H7 (cell line): ENCODE measurements at regions not wholly inside any gene's neighbourhood (a gene's known extent, or its start where the extent isn't known, plus 50 kb on each side); places are given as distances from the start of the nearest gene placed in this dataset.

Experiments used
- DNase-seq: peaks from one replicate; pipeline ENCODE4 v3.0.0; 2012
- H3K27me3 ChIP-seq: 2 replicates; pipeline ENCODE4 v1.6.0; 2011; ENCODE audit warnings: mild to moderate bottlenecking, low read length; ENCODE audit not compliant: control insufficient read depth, insufficient read depth
- H3K36me3 ChIP-seq: replicated peaks from 2 replicates; pipeline ENCODE4 v1.5.1; 2011; ENCODE audit warnings: low read length; ENCODE audit not compliant: control insufficient read depth, insufficient read depth
- H3K4me3 ChIP-seq: 2 replicates; pipeline ENCODE4 v1.5.1; 2011; ENCODE audit warnings: low read depth, mild to moderate bottlenecking, control low read depth, low read length, moderate library complexity; ENCODE audit not compliant: insufficient read depth

DNA sequence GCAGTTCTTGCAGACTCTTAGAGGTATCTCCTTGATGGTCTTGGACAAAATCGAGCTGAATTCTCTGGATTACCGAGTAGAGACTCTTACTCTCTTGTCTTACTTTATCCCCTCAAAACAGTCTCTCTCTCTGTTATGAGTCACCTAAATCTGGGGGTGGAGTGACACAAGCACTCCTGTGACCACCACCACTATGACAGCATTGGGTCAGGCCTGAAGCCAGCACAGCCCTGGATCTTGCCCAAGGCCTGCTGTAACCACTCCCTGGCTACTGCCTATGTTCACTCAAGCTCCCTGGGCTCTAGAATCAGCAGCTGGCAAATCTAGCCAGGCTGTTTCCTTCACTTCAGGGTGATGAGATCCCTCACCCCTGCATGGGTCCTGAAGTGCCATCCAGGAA lies 662.5 kb downstream of the LUZP2 start:
- Histone ChIP-seq H3K36me3 (no peaks in the 10 kb centered on the region), H3K4me3 (no peak overlapping the region), H3K27me3 (no peaks in the 10 kb centered on the region)
- no peak for DNase-seq

DNA sequence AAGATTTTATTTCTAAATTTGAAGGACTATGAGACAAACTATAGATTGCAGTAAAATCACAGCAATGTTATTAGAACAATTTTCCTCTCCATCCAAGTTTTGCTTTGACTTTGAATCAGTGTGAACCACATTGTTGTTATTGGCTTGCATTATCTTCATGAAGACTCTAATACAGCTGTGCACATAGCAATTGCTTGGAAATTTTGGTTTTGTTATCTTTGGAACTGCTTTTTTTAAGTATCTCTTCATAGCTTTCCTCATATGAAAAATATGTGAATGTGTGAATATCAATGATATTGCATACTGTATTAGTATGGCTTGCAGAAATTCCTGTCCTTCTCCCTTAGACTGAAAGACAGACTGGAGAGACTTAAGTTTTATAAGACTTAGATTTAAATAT lies 666.6 kb downstream of the LUZP2 start:
- H3K4me3 ChIP-seq = no peak overlapping the region
- H3K27me3 ChIP-seq = no peaks in the 10 kb centered on the region
- DNase-seq = no peak
- H3K36me3 ChIP-seq = no peaks in the 10 kb centered on the region

DNA sequence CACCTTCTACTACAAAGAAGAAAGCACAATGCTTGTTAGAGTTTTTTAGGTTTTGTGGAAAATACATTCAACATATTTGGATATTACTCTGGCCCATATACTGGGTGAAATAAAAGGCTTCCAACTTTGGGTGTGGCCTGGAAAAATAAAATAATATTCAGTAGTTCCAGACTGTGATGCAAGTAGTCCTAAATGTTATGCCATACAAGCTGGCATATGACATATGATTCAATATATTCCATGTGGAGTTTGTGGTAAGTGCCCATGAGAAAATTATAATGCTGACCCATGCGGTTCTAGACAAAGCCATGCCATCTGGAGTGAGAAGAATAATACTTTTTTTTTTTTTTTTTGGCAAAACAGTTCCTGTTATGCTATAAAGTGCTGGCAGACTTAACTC lies 683.3 kb downstream of the LUZP2 start:
- no peaks in the 10 kb centered on the region for H3K36me3 ChIP-seq
- no peak overlapping the region for H3K4me3 ChIP-seq
- no peak for DNase-seq
- H3K27me3 ChIP-seq = no peaks in the 10 kb centered on the region

DNA sequence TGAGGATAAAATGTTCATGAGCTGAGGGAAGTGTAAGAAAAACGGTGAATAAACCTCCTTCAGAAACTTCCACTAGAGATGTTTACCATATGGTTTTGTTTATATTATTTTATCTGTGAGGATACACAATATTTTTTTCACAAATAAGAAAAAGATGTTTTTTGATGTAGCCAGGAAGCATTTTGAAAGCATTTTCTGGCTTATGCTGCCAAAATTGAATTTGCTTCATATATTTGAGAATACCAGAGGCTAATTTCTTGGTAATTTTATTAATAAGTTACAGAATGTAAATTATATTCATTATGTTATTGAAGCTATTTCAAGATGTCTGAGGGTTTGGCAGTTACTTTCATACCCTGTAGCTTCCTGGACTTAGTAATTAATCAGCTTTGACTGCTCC lies 686.6 kb downstream of the LUZP2 start:
- Histone ChIP-seq H3K36me3 (no peaks in the 10 kb centered on the region), H3K27me3 (no peaks in the 10 kb centered on the region), H3K4me3 (no peak overlapping the region)
- DNase-seq = no peak

DNA sequence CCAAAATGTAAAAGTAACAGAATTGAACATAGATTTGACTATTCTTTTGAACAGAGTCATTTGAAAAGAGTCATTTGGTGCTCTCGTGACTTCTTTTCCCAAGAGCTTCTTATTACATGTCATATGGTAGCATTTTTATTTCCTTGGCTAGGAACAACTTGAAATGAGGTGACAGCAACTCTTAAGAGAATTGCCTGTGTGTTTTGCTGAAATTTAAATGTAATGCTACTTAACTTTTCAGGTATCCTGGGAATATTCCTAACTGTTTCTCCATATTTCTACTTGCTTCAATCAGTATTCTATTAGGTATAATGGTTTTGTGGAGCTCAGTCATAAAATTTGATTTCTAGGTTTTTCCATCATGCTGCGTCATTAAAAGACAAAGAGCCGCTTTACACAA lies 700.7 kb downstream of the LUZP2 start:
- DNase-seq = no peak

DNA sequence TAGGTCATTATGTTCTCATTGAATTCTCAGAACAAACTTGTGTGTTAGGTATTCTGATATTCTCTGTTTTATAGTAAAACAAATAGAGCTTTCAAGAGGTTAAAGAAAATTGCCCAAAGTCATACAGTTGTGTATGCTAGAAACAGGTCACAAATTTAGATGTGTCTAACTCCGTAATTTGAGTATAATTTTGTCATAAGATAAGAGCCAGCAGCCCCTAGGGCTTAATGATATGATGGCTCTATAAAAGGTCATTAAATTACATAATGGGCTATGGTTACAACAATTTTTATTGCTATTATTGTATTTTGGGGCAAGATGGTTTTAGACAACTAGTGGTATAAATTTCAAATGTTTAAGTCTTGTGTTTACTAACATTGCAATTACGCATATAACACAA lies 701.9 kb downstream of the LUZP2 start:
- no peak for DNase-seq
- no peak overlapping the region for H3K4me3 ChIP-seq
- no peaks in the 10 kb centered on the region; the same call in 1 of the 2 replicates for H3K27me3 ChIP-seq
- no peaks in the 10 kb centered on the region for H3K36me3 ChIP-seq

More for the DNA sequence above, 700.7 kb downstream of the LUZP2 start:
- Histone ChIP-seq H3K36me3 (no peaks in the 10 kb centered on the region), H3K4me3 (no peak overlapping the region), H3K27me3 (no peaks in the 10 kb centered on the region; the same call in 1 of the 2 replicates)

DNA sequence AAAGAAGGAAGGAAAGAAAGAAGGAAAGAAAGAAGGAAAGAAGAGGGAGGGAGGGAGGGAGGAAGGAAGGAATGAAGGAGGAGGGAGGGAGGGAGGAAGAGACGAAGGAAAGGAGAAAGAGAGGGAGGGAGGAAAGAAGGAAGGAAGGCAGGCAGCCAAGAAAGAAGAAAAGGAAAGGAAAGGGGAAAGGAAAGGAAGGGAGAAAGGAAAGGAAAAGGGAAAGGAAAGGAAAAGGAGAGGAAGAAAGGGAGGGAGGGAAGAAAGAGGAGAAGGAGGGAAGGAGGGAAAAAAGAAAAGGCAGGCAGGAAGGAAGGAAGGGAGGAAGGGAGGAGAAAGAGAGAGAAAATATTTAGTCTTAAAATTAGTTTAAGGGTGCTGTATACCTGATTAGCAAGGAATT lies 704.1 kb downstream of the LUZP2 start:
- DNase-seq = no peak
- H3K36me3 ChIP-seq = no peaks in the 10 kb centered on the region
- H3K27me3 ChIP-seq = no peaks in the 10 kb centered on the region; the same call in 1 of the 2 replicates
- no peak overlapping the region for H3K4me3 ChIP-seq

DNA sequence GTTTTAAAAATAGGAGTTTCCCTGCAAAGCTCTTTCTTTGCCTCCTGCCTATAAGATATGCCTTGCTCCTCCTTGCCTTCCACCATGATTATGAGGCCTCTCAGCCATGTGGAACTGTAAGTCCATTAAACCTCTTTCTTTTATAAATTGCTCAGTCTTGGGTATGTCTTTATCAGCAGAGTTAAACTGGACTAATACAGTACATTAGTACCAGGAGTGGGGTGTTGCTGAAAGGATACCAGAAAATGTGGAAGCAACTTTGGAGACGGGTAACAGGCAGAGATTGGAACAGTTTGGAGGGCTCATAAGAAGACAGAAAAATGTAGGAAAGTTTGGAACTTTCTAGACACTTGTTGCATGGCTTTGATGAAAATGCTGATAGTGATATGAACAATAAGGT lies 709.9 kb downstream of the LUZP2 start:
- no peaks in the 10 kb centered on the region for H3K27me3 ChIP-seq
- no peak for DNase-seq
- H3K4me3 ChIP-seq = no peak overlapping the region
- H3K36me3 ChIP-seq = no peaks in the 10 kb centered on the region

DNA sequence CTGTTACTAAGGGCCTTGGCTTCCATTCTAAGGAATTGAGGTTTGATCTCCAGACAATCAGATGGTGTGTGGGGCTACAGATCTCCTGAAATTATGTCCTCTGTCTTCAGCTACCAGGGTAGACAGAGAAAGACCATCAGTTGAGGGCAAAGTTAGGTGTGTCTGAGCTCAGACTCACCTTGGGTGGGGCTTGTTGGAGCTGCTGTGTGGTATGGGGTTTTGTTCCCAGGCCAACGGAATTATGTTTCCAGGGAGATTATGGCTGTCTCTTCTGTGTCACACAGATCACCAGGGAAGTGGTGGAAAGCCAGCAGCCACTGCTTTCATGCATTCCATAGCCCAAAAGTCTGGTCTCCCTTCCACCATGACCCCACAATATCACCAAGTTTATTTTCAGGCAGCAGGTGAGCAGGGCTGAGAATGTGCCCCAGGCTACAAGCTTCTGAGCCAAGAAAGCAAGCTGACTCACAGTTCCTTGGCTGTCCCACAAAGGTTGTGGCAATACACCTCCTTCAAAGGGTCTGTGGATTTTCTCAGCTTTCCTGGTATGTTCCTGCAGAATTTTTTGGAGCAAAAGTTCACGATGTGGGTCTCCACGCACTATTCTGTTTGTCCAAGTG lies 714.9 kb downstream of the LUZP2 start:
- H3K27me3 ChIP-seq = no peaks in the 10 kb centered on the region
- no peak overlapping the region for H3K4me3 ChIP-seq
- no peaks in the 10 kb centered on the region for H3K36me3 ChIP-seq
- no peak for DNase-seq

DNA sequence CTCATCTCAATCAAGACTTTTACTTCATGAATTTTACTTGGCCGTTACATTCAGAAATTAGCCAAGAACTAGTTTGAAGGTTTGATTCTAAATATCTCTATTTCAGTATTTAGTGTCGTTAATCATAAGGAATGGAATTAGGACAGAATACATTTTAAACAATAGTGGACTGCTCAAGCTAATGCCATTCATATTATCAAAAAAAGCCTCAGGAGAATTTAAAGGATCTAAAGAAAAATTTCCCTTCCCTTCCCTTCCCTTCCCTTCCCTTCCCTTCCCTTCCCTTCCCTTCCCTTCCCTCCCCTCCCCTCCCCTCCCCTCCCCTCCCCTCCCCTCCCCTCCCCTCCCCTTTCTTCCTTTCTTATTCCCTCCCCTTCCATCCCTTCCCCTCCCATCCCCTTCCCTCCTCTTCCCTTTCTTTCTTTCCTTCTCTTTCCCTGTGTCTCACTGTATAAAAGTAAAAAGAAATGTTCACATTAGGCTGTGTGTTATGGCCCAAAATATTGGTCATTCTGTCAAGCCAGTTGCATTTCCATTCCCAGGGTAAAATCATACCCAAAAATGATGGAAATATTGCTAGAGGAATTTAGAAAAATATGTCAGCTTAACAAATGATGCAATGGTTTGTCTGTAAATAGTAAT lies 717.8 kb downstream of the LUZP2 start:
- Histone ChIP-seq H3K36me3 (no peaks in the 10 kb centered on the region), H3K27me3 (no peaks in the 10 kb centered on the region), H3K4me3 (no peak overlapping the region)
- DNase-seq = no peak

DNA sequence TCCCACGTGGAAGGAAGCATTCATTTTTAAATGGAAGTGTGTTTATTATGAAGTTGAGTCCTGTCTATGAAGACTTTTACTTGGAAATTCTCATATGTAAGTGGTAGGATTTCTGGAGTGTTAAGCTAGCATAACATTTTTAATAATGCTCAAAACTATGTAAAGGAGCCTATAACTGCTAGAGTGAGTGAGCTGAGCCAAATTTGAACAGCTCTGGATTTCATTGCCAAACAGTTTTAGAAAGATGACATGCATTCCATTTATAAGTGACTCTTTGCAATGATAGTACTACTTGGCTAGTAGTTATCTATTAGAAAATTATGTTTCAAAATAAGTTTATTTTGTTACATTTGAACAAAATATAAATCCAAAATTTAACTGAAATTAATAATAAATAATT lies 721.2 kb downstream of the LUZP2 start:
- Histone ChIP-seq H3K27me3 (no peaks in the 10 kb centered on the region), H3K4me3 (no peak overlapping the region), H3K36me3 (no peaks in the 10 kb centered on the region)
- DNase-seq = no peak

DNA sequence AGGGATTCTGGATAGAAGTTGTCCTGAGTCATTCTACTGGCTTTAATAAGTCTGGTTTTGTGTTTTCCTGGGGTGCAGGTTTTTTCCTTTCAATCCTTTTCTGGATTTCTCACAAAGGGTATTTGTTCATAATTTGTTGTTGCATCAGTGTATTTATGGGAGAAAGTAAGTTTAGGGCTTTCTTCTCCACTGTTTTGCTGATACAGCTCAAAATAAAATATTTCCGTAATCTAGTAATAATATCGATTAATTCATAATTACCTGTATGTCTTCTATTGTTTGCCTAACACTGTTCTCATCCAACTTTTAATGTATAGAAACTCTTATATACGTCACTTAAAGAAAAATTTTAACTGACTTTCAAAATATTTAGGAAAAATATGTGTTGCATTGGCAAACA lies 728.2 kb downstream of the LUZP2 start:
- H3K27me3 ChIP-seq = no peaks in the 10 kb centered on the region
- H3K4me3 ChIP-seq = no peak overlapping the region
- H3K36me3 ChIP-seq = no peaks in the 10 kb centered on the region
- DNase-seq = no peak

DNA sequence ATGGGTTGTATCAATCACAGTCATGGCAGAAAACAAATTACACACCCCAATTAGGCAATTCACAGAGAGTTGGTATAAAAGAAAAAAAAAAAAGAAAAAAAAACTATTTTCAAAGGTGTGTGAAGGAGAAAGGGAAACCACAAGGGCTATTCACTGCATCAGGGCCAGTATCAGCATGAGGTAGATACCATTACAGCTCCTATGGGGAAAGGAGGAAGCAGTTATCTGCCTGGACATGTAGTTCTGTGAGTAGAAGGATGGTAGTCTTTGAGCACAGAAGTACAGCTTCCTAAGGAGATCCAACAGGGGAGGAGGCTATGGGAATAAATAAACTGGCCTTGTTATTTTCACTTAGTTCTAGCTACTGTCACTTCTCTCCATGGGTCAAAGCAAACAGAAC lies 746.1 kb downstream of the LUZP2 start:
- H3K36me3 ChIP-seq = no peaks in the 10 kb centered on the region
- no peaks in the 10 kb centered on the region for H3K27me3 ChIP-seq
- DNase-seq = no peak
- no peak overlapping the region for H3K4me3 ChIP-seq

DNA sequence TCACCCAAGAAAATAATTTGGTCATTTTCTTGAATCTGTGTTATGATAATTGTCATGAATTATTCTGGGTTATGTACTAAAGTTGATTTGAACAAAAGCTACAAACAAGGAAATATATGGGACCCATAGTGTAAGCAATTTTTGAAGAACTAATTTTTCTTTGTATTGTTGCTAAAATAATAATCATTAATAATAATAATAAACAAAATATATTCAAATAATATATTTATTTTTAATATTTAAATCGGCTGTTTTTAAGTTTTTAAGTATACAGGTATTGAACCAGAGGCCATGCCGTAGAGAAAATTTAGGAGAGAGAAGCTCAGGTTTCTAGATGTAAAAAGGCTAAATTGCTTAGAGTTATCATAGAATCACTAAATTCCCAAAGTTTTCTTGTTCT lies 747.3 kb downstream of the LUZP2 start:
- no peaks in the 10 kb centered on the region for H3K27me3 ChIP-seq
- no peak overlapping the region for H3K4me3 ChIP-seq
- no peak for DNase-seq
- no peaks in the 10 kb centered on the region for H3K36me3 ChIP-seq

DNA sequence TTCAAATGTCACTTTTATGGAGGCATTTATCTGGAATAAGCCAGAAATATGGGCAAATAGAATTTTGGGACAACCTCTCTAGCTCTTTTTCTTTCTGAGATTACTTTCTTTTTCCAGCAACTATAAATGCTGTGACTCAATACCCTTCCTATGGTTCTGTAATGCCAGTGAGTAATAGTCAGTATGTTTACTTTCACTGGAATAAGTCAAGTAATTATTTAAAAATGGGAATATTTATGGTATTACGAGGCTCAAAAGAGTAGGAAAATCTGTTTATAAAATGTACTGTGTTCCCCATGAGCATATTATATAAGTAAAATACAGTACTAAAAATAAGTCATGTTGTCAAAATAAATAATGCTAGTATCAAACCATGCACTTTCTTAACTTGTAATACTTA lies 750.5 kb downstream of the LUZP2 start:
- Histone ChIP-seq H3K36me3 (no peaks in the 10 kb centered on the region), H3K4me3 (no peak overlapping the region), H3K27me3 (no peaks in the 10 kb centered on the region)
- no peak for DNase-seq

DNA sequence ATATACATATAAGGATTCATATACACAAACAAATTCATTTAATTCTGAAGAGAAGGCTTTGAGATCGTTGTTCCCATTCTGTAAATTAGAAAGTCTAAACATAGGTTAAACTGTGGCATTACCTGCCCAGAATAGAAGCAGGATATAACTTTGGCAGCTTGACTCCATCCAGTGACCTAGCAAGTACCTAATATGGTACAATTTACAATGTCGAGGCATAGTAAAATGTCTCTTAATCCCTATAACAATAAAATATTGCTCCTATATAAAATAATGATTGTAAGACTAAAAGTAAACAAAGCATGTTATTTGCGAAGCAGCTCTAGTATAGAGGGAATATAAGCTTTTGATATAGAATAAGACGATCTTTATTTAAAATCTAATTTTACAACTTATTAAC lies 756.0 kb downstream of the LUZP2 start:
- no peaks in the 10 kb centered on the region for H3K36me3 ChIP-seq
- H3K4me3 ChIP-seq = no peak overlapping the region
- no peak for DNase-seq
- no peaks in the 10 kb centered on the region for H3K27me3 ChIP-seq
